ENCODE measurements at regions not wholly inside any gene's neighbourhood (a gene's known extent, or its start where the extent isn't known, plus 50 kb on each side); places are given as distances from the start of the nearest gene placed in this dataset.
A peak's percentile ranks its signal among the peaks of the same experiment; 100 is the strongest.

DNA sequence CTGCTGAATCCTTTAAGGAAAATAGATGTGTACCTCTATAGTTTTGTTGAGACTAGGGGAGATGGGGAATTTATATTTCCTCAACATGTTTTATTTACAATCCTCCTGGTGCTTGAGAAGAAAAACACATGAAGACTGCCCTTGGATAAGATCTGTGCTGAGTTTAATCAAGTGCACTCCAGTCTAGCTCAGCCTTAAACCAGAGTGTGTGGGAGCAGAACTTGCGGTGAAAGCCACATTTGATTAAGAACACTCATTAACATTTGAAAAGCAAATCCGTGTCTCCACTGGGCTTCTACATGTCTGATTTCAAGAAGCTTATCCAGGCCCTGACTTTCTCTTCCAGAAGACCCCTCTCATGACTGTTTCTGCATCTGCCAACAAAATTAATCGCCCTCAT is 84.8 kb upstream of the ITGA6 start:
- no peak overlapping the region for H3K4me3 ChIP-seq (ENCODE audit: low read length)
- DNase-seq (ENCODE audit: low read depth) = no peak
- TF ChIP-seq, protein P1, sequence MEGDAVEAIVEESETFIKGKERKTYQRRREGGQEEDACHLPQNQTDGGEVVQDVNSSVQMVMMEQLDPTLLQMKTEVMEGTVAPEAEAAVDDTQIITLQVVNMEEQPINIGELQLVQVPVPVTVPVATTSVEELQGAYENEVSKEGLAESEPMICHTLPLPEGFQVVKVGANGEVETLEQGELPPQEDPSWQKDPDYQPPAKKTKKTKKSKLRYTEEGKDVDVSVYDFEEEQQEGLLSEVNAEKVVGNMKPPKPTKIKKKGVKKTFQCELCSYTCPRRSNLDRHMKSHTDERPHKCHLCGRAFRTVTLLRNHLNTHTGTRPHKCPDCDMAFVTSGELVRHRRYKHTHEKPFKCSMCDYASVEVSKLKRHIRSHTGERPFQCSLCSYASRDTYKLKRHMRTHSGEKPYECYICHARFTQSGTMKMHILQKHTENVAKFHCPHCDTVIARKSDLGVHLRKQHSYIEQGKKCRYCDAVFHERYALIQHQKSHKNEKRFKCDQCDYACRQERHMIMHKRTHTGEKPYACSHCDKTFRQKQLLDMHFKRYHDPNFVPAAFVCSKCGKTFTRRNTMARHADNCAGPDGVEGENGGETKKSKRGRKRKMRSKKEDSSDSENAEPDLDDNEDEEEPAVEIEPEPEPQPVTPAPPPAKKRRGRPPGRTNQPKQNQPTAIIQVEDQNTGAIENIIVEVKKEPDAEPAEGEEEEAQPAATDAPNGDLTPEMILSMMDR (conservative IDR thresholded peaks at IDR 0.05; ENCODE audit: low read length) = no peak

DNA sequence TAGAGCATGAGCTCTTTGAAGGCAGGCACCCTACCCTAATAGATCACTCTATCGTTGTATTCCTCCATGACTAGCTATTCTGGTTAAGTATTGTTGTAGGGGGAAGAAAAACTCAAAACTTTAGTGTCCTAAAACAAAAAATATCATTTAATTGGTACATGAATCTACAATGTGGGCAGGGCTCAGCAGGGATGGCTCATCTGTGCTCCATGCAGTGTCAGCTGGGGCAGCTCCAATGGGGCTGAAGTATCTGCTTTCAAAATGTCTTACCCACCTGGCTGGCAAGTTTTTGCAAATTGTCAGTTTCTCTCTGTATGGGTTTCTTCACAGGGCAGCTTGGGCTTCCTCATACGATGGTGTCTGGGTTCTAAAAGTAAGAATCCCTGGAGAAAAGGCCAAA is 83.2 kb upstream of the ITGA6 start:
- TF ChIP-seq, protein P1 (conservative IDR thresholded peaks at IDR 0.05; ENCODE audit: low read length) = no peak
- no peak for DNase-seq (ENCODE audit: low read depth)

DNA sequence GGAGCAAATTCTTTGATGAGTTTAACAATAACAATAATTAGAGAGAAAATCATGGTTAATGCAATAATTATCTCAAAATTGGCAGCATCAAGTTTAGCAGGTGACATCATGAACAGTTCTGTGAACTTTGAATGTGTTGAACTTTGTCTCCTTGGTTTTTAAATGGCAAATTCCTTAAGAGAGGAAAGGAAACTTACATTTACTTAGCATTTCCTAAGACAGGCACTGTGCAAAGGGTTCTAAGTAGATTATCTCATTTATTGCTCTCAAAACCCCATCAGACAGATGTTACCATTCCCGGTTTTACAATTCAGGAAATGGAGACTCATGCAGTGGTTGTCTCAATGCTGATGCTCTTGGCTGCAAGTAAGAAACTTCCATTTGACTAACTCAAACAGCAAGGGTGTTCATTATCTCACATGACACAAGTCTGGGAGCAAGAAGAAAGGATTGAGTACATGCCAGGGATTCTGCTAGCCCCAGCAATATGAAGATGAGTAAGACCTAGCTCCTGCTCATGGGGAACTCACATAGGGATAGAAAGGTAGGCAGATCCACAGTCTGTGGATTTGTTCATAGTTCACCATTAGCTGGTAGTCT is 81.3 kb upstream of the ITGA6 start:
- no peak overlapping the region for H3K4me3 ChIP-seq (ENCODE audit: low read length)
- TF ChIP-seq, protein P1 (conservative IDR thresholded peaks at IDR 0.05; ENCODE audit: low read length) = no peak
- peak; percentile 56 for DNase-seq (ENCODE audit: low read depth)

More for the DNA sequence above, 83.2 kb upstream of the ITGA6 start:
- no peak overlapping the region for H3K4me3 ChIP-seq (ENCODE audit: low read length)

DNA sequence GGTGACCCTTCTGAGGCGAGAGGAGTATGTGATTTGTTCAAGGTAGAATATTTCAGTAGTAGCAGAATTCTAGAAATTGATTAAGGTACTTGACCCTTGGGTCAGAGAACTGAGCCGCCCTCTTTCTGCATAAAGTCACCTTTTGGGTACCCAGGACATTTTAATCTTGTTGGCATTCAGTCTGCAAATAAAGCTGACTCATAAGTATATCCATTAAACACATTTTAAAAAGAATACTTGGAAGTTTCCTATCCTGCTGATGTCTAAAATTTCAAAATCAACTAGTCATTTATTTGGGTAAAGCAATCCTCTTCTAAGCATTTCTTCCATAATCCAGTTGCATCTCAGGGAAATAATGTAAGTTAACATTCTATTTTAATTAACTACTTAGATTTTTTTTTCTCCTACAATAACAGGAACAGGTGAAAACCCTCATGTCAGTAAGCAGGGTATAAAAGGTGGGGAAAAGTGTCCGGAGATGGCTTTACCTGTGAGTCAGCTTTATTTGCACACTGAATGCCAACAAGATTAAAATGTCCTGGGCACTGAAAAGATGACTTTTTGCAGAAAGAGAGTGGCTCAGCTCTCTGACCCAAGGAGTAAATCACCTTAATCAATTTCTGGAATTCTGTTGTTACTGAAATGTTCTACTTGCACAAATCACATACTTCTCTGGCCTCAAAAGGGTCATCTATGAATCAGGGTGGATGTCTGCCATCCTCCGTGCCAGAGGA is 78.7 kb upstream of the ITGA6 start:
- TF ChIP-seq, protein P1 (conservative IDR thresholded peaks at IDR 0.05; ENCODE audit: low read length) = no peak
- DNase-seq (ENCODE audit: low read depth) = no peak

DNA sequence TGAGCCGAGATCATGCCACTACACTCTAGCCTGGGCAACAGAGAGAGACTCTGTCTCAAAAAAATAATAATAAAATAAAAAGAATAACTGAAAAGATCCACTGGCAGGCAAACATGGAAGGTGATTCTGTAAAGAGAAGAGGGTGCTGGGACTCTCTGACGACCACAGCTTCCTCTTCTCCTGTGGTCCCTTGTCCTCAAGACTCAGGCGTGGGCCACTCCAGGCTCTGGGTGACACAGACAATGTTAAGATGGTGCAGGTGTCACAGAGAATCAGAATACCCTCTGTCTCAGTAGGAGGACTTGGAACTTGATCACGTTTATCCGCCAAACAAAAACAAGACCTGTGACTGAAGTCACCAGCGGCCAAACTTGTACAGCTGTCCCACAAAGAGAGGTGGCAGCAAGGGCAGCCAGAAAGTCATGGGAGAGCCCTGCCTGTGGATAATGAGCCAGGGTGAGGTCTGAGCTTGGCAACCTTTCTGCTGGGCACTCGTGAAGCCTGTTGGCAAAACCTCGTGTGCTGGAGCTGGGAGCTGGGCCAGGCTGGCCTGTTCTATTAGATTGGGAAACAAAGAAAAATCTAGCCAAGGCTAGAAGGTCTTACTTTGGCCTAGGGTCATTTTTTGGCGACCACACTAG is 76.4 kb upstream of the ITGA6 start:
- TF ChIP-seq, protein P1 (conservative IDR thresholded peaks at IDR 0.05; ENCODE audit: low read length) = no peak
- no peak overlapping the region for H3K4me3 ChIP-seq (ENCODE audit: low read length)
- no peak for DNase-seq (ENCODE audit: low read depth)

More for the DNA sequence above, 78.7 kb upstream of the ITGA6 start:
- no peak overlapping the region for H3K4me3 ChIP-seq (ENCODE audit: low read length)

DNA sequence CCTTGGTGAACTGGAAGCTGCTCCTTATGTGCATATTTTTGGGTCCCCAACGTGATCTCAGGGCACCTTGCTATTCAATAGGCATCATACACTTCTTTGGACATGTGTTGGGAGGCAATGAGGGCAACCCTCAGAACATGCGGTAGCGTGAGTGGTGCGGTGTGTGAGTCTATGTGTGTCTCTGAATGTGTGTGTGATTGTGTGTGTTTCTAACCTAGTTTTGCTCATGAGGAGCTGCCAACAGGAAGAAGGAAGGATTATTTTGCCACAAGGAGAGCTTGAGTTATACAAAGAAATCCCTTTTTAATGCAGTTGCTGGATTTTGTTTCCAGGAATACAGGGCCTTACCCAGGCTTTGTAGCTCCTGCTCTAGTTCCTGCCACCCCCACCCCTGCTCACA is 75.8 kb upstream of the ITGA6 start:
- no peak overlapping the region for H3K4me3 ChIP-seq (ENCODE audit: low read length)
- DNase-seq (ENCODE audit: low read depth) = no peak
- TF ChIP-seq, protein P1 (conservative IDR thresholded peaks at IDR 0.05; ENCODE audit: low read length) = no peak
